Stimulated activated naive B cell treated with anti-CD40 and anti-IgM and Interleukin-4, amounts not matched to agents 10 μg/mL and 1 μg/mL and 100 μg/mL, for 72 hours (primary cell): ENCODE measurements at regions not wholly inside any gene's neighbourhood (a gene's known extent, or its start where the extent isn't known, plus 50 kb on each side); places are given as distances from the start of the nearest gene placed in this dataset.

ENCODE experiments used
- ATAC-seq, 2 donors: fragments of 150-1000 bp; cut with Tn5 transposase; replicated peaks; 2 replicates each; pipeline ENCODE4 v1.10.0; 2021; ENCODE audit warnings: moderate library complexity in 1 of 2
- DNase-seq: peaks from one replicate; pipeline ENCODE4 v3.0.0; 2021
- H3K27ac Mint-ChIP-seq: one replicate; pipeline ENCODE4 v1.8.0; 2022; ENCODE audit warnings: mild to moderate bottlenecking, mixed read lengths
- H3K27me3 Mint-ChIP-seq, 2 donors: one replicate each; pipeline ENCODE4 v1.8.0; 2022; ENCODE audit warnings: mixed read lengths in 2 of 2
- H3K36me3 Mint-ChIP-seq, 2 donors: one replicate each; pipeline ENCODE4 v1.8.0; 2022; ENCODE audit warnings: mixed read lengths in 2 of 2, mild to moderate bottlenecking in 1 of 2
- H3K4me1 Mint-ChIP-seq, 2 donors: one replicate each; pipeline ENCODE4 v1.8.0; 2022; ENCODE audit warnings: mixed read lengths in 2 of 2, mild to moderate bottlenecking in 1 of 2
- H3K4me3 Mint-ChIP-seq, 2 donors: one replicate each; pipeline ENCODE4 v1.8.0; 2022; ENCODE audit warnings: mild to moderate bottlenecking in 2 of 2, mixed read lengths in 2 of 2, moderate library complexity in 1 of 2
- H3K9me3 Mint-ChIP-seq, 2 donors: one replicate each; pipeline ENCODE4 v1.8.0; 2022; ENCODE audit warnings: mixed read lengths in 2 of 2, mild to moderate bottlenecking in 1 of 2

- H3K27ac Mint-ChIP-seq: no peak overlapping the region
- no peak for ATAC-seq
- H3K27me3 Mint-ChIP-seq: peaks cover 0 to 8% of the 10 kb centered on the region in 2 donors
- no peak overlapping the region for H3K4me3 Mint-ChIP-seq
- no peaks in the 10 kb centered on the region for H3K36me3 Mint-ChIP-seq
- DNase-seq: no peak
- H3K4me1 Mint-ChIP-seq: no peaks in the 10 kb centered on the region
- H3K9me3 Mint-ChIP-seq: no peaks in the 10 kb centered on the region
These were observed 195.5 kb upstream of the ACVR2A start for GRCh38 chr2:147649286-147649685.

GRCh38 chr2:147648471-147648870, 196.4 kb upstream of the ACVR2A start:
- Mint-ChIP-seq H3K36me3 (no peaks in the 10 kb centered on the region), H3K27ac (no peak overlapping the region), H3K4me3 (no peak overlapping the region), H3K9me3 (no peaks in the 10 kb centered on the region), H3K4me1 (no peaks in the 10 kb centered on the region), H3K27me3 (peaks cover 0 to 8% of the 10 kb centered on the region in 2 donors)
- DNase-seq (no peak), ATAC-seq (no peak)

- no peaks in the 10 kb centered on the region for H3K9me3 Mint-ChIP-seq
- ATAC-seq: no peak
- H3K4me1 Mint-ChIP-seq: no peaks in the 10 kb centered on the region
- H3K27me3 Mint-ChIP-seq: peaks cover 0 to 8% of the 10 kb centered on the region in 2 donors
- no peak for DNase-seq
- H3K36me3 Mint-ChIP-seq: no peaks in the 10 kb centered on the region
- H3K27ac Mint-ChIP-seq: no peak overlapping the region
- no peak overlapping the region for H3K4me3 Mint-ChIP-seq
These were observed 197.0 kb upstream of the ACVR2A start for GRCh38 chr2:147647816-147648215.

- no peak for ATAC-seq
- no peaks in the 10 kb centered on the region for H3K9me3 Mint-ChIP-seq
- no peak overlapping the region for H3K27ac Mint-ChIP-seq
- peaks cover 0 to 8% of the 10 kb centered on the region in 2 donors for H3K27me3 Mint-ChIP-seq
- no peaks in the 10 kb centered on the region for H3K36me3 Mint-ChIP-seq
- DNase-seq: no peak
- no peak overlapping the region for H3K4me3 Mint-ChIP-seq
- no peaks in the 10 kb centered on the region for H3K4me1 Mint-ChIP-seq
These were observed 197.9 kb upstream of the ACVR2A start for GRCh38 chr2:147646818-147647468.

- Mint-ChIP-seq H3K27ac (no peak overlapping the region), H3K27me3 (peaks cover 0 to 4% of the 10 kb centered on the region in 2 donors), H3K9me3 (peaks cover 0 to 2% of the 10 kb centered on the region in 2 donors), H3K36me3 (no peaks in the 10 kb centered on the region), H3K4me3 (no peak overlapping the region), H3K4me1 (no peaks in the 10 kb centered on the region)
- ATAC-seq (no peak), DNase-seq (no peak)
These were observed 200.3 kb upstream of the ACVR2A start for GRCh38 chr2:147644491-147644890.

GRCh38 chr2:147642765-147643164, 202.1 kb upstream of the ACVR2A start:
- Mint-ChIP-seq H3K4me3 (no peak overlapping the region), H3K27me3 (peaks cover 5 to 9% of the 10 kb centered on the region in 2 donors), H3K27ac (no peak overlapping the region), H3K36me3 (no peaks in the 10 kb centered on the region), H3K4me1 (no peaks in the 10 kb centered on the region), H3K9me3 (peaks cover 0 to 2% of the 10 kb centered on the region in 2 donors)
- ATAC-seq: no peak
- DNase-seq: no peak

- Mint-ChIP-seq H3K9me3 (peaks cover 0 to 2% of the 10 kb centered on the region in 2 donors), H3K27ac (no peak overlapping the region), H3K4me3 (no peak overlapping the region), H3K27me3 (peaks cover 5 to 9% of the 10 kb centered on the region in 2 donors), H3K36me3 (no peaks in the 10 kb centered on the region), H3K4me1 (no peaks in the 10 kb centered on the region)
- ATAC-seq (no peak), DNase-seq (no peak)
These were observed 203.2 kb upstream of the ACVR2A start for GRCh38 chr2:147641651-147642050.

- peak; percentile 59 to 63 for ATAC-seq
- Mint-ChIP-seq H3K9me3 (peaks cover 0 to 2% of the 10 kb centered on the region in 2 donors), H3K4me3 (no peak overlapping the region), H3K36me3 (no peaks in the 10 kb centered on the region), H3K4me1 (peaks cover 7% of the 10 kb centered on the region in 2 donors), H3K27me3 (peaks cover 5 to 6% of the 10 kb centered on the region in 2 donors), H3K27ac (no peak overlapping the region)
- DNase-seq: no peak
These were observed 204.9 kb upstream of the ACVR2A start for GRCh38 chr2:147639891-147640290.

GRCh38 chr2:147639386-147639785, 205.4 kb upstream of the ACVR2A start:
- Mint-ChIP-seq H3K36me3 (no peaks in the 10 kb centered on the region), H3K4me3 (no peak overlapping the region), H3K27ac (no peak overlapping the region), H3K9me3 (peaks cover 0 to 2% of the 10 kb centered on the region in 2 donors), H3K4me1 (peaks cover 7 to 8% of the 10 kb centered on the region in 2 donors), H3K27me3 (peaks cover 5 to 6% of the 10 kb centered on the region in 2 donors)
- DNase-seq (no peak), ATAC-seq (no peak)

- H3K27me3 Mint-ChIP-seq: peaks cover 5 to 6% of the 10 kb centered on the region in 2 donors
- peaks cover 8 to 9% of the 10 kb centered on the region in 2 donors for H3K4me1 Mint-ChIP-seq
- H3K4me3 Mint-ChIP-seq: no peak overlapping the region
- no peak for DNase-seq
- H3K9me3 Mint-ChIP-seq: peaks cover 0 to 3% of the 10 kb centered on the region in 2 donors
- H3K27ac Mint-ChIP-seq: no peak overlapping the region
- no peaks in the 10 kb centered on the region for H3K36me3 Mint-ChIP-seq
- ATAC-seq: no peak
These were observed 207.9 kb upstream of the ACVR2A start for GRCh38 chr2:147636886-147637285.

GRCh38 chr2:147636238-147636882, 208.5 kb upstream of the ACVR2A start:
- no peak overlapping the region for H3K4me3 Mint-ChIP-seq
- ATAC-seq (peak in 1 of 2 donors; percentile 25), DNase-seq (no peak)
- no peaks in the 10 kb centered on the region for H3K36me3 Mint-ChIP-seq
- peaks cover 11 to 14% of the 10 kb centered on the region in 2 donors for H3K4me1 Mint-ChIP-seq
- peaks cover 0 to 1% of the 10 kb centered on the region in 2 donors for H3K9me3 Mint-ChIP-seq
- peaks cover 5 to 6% of the 10 kb centered on the region in 2 donors for H3K27me3 Mint-ChIP-seq
- H3K27ac Mint-ChIP-seq: no peak overlapping the region

- no peaks in the 10 kb centered on the region for H3K36me3 Mint-ChIP-seq
- H3K4me1 Mint-ChIP-seq: peaks cover 17 to 27% of the 10 kb centered on the region in 2 donors
- no peak overlapping the region for H3K4me3 Mint-ChIP-seq
- DNase-seq (no peak), ATAC-seq (no peak)
- no peak overlapping the region for H3K27ac Mint-ChIP-seq
- peaks cover 0 to 4% of the 10 kb centered on the region in 2 donors for H3K9me3 Mint-ChIP-seq
- H3K27me3 Mint-ChIP-seq: peaks cover 5 to 6% of the 10 kb centered on the region in 2 donors
These were observed 210.0 kb upstream of the ACVR2A start for GRCh38 chr2:147634826-147635225.

- Mint-ChIP-seq H3K36me3 (no peaks in the 10 kb centered on the region), H3K9me3 (peaks cover 0 to 7% of the 10 kb centered on the region in 2 donors), H3K27me3 (no peaks in the 10 kb centered on the region), H3K4me3 (no peak overlapping the region), H3K27ac (no peak overlapping the region), H3K4me1 (peaks cover 21 to 38% of the 10 kb centered on the region in 2 donors)
- no peak for DNase-seq
- ATAC-seq: no peak
These were observed 212.6 kb upstream of the ACVR2A start for GRCh38 chr2:147632198-147632597.

- H3K27ac Mint-ChIP-seq: peak overlapping the region; percentile 11
These were observed 213.5 kb upstream of the ACVR2A start for GRCh38 chr2:147631294-147631693.

GRCh38 chr2:147630585-147630984, 214.2 kb upstream of the ACVR2A start:
- H3K36me3 Mint-ChIP-seq: no peaks in the 10 kb centered on the region
- no peaks in the 10 kb centered on the region for H3K27me3 Mint-ChIP-seq
- no peak overlapping the region for H3K4me3 Mint-ChIP-seq
- H3K27ac Mint-ChIP-seq: peak overlapping the region; percentile 54
- peak; percentile 63 to 72 for ATAC-seq
- DNase-seq: no peak
- peaks cover 0 to 7% of the 10 kb centered on the region in 2 donors for H3K9me3 Mint-ChIP-seq
- H3K4me1 Mint-ChIP-seq: peaks cover 17 to 34% of the 10 kb centered on the region in 2 donors

More at GRCh38 chr2:147631294-147631693, 213.5 kb upstream of the ACVR2A start:
- Mint-ChIP-seq H3K9me3 (peaks cover 0 to 7% of the 10 kb centered on the region in 2 donors), H3K4me1 (peaks cover 21 to 38% of the 10 kb centered on the region in 2 donors), H3K4me3 (no peak overlapping the region), H3K27me3 (no peaks in the 10 kb centered on the region), H3K36me3 (no peaks in the 10 kb centered on the region)
- ATAC-seq (no peak), DNase-seq (no peak)
